ENCODE measurements at regions not wholly inside any gene's neighbourhood (a gene's known extent, or its start where the extent isn't known, plus 50 kb on each side); places are given as distances from the start of the nearest gene placed in this dataset.

DNA sequence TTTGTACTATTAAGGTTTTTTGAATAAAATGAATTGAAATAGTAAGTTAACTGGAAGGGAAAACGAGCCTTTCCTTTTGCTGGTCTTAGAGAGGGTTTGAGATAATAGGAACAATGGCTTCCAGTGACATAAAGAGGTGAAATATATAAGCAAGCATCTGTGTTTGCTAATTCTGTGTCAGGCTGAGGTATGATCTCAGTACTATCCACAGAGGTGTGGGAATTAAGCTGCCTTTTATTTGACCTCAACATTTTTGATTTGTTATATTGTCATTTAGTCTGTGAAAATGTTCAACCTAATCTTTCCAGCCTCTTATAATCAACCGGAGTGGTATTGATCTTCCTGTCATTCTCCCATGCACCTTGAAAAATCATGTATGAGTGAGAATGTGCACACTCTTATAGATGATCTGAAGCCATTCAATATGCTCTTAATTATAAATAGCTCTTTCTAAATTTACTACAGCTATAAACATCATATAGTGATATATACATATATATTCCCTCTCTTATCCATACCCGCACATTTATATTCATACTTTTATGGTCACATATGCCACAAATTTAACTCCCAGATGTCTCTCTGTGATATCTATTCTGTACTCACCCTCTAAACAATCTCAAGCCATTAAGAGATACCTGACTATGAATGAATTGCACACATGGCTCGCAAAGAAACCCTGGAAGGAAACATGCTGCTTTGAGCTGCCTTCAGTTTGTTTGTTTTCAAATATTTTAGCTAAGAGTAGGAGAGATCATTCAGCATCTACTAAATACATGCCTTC lies 754.7 kb upstream of the NRSN1 start:
- Mint-ChIP-seq H3K4me3 (no peak overlapping the region), H3K4me1 (ENCODE audit: unreplicated experiment) (peaks cover 4% of the 10 kb centered on the region), H3K36me3 (no peaks in the 10 kb centered on the region), H3K27me3 (no peaks in the 10 kb centered on the region), H3K9me3 (no peaks in the 10 kb centered on the region), H3K27ac (no peak overlapping the region)
- no peak for DNase-seq (ENCODE audit: extremely low spot score, unreplicated experiment)
- TF ChIP-seq, protein P1, sequence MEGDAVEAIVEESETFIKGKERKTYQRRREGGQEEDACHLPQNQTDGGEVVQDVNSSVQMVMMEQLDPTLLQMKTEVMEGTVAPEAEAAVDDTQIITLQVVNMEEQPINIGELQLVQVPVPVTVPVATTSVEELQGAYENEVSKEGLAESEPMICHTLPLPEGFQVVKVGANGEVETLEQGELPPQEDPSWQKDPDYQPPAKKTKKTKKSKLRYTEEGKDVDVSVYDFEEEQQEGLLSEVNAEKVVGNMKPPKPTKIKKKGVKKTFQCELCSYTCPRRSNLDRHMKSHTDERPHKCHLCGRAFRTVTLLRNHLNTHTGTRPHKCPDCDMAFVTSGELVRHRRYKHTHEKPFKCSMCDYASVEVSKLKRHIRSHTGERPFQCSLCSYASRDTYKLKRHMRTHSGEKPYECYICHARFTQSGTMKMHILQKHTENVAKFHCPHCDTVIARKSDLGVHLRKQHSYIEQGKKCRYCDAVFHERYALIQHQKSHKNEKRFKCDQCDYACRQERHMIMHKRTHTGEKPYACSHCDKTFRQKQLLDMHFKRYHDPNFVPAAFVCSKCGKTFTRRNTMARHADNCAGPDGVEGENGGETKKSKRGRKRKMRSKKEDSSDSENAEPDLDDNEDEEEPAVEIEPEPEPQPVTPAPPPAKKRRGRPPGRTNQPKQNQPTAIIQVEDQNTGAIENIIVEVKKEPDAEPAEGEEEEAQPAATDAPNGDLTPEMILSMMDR (conservative IDR thresholded peaks at IDR 0.05), result no peak

DNA sequence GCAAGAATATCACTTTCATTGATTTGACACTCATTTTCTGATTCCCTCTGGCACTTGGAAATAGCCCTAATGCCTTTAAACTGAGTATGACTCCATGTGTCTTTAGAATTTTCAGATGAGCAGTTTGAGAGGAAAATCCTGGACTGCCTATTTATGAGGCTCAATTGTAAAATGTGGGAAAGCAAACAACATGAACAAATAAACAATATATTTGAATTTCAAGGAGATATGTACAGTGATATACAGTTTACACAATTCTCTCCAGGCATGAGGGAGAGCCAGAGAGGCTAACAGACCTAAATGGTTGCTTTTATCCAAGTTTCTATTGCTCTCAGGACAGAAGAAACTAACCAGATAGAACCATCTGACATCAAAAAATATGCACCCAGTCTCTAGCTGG lies 748.2 kb upstream of the NRSN1 start:
- Mint-ChIP-seq H3K27ac (no peak overlapping the region), H3K9me3 (peaks cover 8% of the 10 kb centered on the region), H3K27me3 (no peaks in the 10 kb centered on the region), H3K4me3 (no peak overlapping the region), H3K4me1 (ENCODE audit: unreplicated experiment) (no peaks in the 10 kb centered on the region), H3K36me3 (no peaks in the 10 kb centered on the region)
- TF ChIP-seq, protein P1 (conservative IDR thresholded peaks at IDR 0.05), result no peak
- no peak for DNase-seq (ENCODE audit: extremely low spot score, unreplicated experiment)

DNA sequence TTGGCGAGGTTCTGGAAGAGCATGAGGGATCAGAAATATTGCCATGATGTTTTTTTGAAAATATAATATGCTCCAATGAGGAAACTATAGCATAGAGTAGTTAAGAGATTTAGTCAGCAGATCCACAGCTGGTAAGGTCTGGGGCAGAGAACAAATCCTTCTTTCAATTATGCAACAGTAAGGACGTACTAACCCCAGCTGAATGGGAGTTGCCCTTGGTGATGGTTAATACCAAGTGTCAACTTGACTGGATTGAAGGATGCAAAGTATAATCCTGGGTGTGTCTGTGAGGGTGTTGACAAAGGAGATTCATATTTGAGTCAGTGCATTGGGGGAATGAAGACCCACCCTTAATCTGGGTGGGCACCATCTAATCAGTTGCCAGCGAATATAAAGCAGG lies 745.5 kb upstream of the NRSN1 start:
- Mint-ChIP-seq H3K9me3 (peaks cover 8% of the 10 kb centered on the region), H3K27me3 (no peaks in the 10 kb centered on the region), H3K4me1 (ENCODE audit: unreplicated experiment) (no peaks in the 10 kb centered on the region), H3K27ac (no peak overlapping the region), H3K4me3 (no peak overlapping the region), H3K36me3 (no peaks in the 10 kb centered on the region)
- DNase-seq (ENCODE audit: extremely low spot score, unreplicated experiment), result no peak
- TF ChIP-seq, protein P1 (conservative IDR thresholded peaks at IDR 0.05), result no peak

DNA sequence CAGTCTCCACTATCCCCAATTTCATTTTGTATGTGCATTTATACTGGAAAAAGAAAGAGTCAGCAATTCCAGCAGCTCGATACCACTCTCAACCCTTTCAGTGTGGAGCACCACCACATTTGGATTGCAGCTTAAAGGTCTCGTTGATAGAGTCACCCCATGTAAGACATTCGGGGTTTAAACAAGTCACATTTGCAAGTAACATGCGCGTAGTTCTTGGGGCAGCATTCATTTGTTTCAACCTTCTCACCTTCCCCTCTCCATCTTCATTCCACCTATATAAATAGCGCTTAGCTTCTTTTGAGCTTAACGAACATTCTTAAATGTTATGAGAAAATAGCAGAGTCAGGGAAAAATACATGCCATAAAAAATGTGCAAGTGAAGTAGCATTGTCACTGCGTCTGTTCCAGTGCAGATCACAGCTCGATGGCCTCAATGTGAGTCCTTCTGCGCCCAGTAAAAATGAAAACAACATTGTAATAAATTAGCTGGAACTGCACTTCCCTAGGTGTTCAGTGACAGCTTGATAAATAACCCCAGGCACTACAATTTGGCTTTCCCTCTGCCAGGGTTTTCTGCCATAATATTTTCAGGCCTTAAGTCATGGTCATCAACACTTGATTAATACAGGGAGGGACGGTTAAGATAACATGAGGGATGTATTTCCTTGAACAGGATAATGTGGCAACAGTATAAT lies 737.8 kb upstream of the NRSN1 start:
- no peak overlapping the region for H3K4me3 Mint-ChIP-seq
- H3K27ac Mint-ChIP-seq, result no peak overlapping the region
- H3K4me1 Mint-ChIP-seq (ENCODE audit: unreplicated experiment), result peaks cover 9% of the 10 kb centered on the region
- H3K9me3 Mint-ChIP-seq, result peaks cover 5% of the 10 kb centered on the region
- no peaks in the 10 kb centered on the region for H3K36me3 Mint-ChIP-seq
- H3K27me3 Mint-ChIP-seq, result peaks cover 5% of the 10 kb centered on the region
- DNase-seq (ENCODE audit: extremely low spot score, unreplicated experiment), result no peak
- TF ChIP-seq, protein P1 (conservative IDR thresholded peaks at IDR 0.05), result no peak

DNA sequence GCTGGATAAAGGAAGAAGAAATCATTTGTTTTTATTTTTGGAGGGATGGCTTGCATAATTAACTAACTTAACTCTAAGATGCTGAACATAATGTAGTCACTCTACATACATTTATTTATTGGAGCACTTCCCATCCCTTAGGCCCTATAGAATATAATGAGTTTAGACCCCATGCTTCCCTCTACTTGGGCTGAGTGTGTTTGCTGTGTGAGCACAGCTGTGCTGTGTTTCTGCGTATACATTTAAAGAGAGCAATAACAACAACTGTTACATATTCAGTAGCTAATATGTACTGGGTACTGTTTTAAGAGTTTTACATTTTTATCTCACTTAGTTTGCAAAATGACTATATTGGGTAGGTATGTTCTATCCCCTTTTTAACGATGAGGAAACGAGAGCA lies 736.6 kb upstream of the NRSN1 start:
- H3K4me3 Mint-ChIP-seq, result no peak overlapping the region
- peaks cover 9% of the 10 kb centered on the region for H3K4me1 Mint-ChIP-seq (ENCODE audit: unreplicated experiment)
- peaks cover 5% of the 10 kb centered on the region for H3K9me3 Mint-ChIP-seq
- peaks cover 7% of the 10 kb centered on the region for H3K27me3 Mint-ChIP-seq
- no peak overlapping the region for H3K27ac Mint-ChIP-seq
- no peaks in the 10 kb centered on the region for H3K36me3 Mint-ChIP-seq
- TF ChIP-seq, protein P1 (conservative IDR thresholded peaks at IDR 0.05), result no peak
- no peak for DNase-seq (ENCODE audit: extremely low spot score, unreplicated experiment)

All from type B pancreatic cell (in vitro differentiated cells).